K562 (cell line): ENCODE measurements at regions not wholly inside any gene's neighbourhood (a gene's known extent, or its start where the extent isn't known, plus 50 kb on each side); places are given as distances from the start of the nearest gene placed in this dataset.

Source experiments
- ATF4 ChIP-seq: fragments of 450-650 bp; formaldehyde crosslinking; IDR thresholded peaks from 2 replicates; pipeline ENCODE4 v1.4.0; 2022; ENCODE audit warnings: mild to moderate bottlenecking, moderate library complexity
- BRD4 ChIP-seq: fragments of 200-600 bp; sonication (generic); IDR thresholded peaks from 2 replicates; pipeline ENCODE4 v1.6.1; 2017; ENCODE audit warnings: inconsistent platforms
- FOXA3 ChIP-seq, 2 experiments: fragments of 450-650 bp in 1 of 2; sonication (generic) in 1 of 2; formaldehyde crosslinking; IDR thresholded peaks in 1 of 2; conservative IDR thresholded peaks in 1 of 2; 2 replicates each; pipeline versions ENCODE4 v1.4.0 to v1.8.0; 2020 to 2022; ENCODE audit warnings: mild to moderate bottlenecking in 2 of 2, missing genetic modification reagents in 1 of 2
- FUS ChIP-seq: fragments of 200-400 bp; formaldehyde crosslinking; optimal IDR thresholded peaks from 2 replicates; pipeline ENCODE3; 2017; ENCODE audit warnings: low read depth, low read length
- JUND ChIP-seq, 2 experiments: IDR thresholded peaks; 2 replicates in 1 of 2; 3 replicates in 1 of 2; pipeline ENCODE4 v1.6.1; 2011; ENCODE audit warnings: borderline replicate concordance in 2 of 2, low read depth in 2 of 2, low read length in 2 of 2, improper control_type of control experiment in 1 of 2, missing biosample characterization in 1 of 2, missing genetic modification characterization in 1 of 2, missing genetic modification reagents in 1 of 2
- NEUROD1 ChIP-seq: fragments of 150-350 bp; IDR thresholded peaks from 2 replicates; pipeline ENCODE4 v1.6.1; 2014; ENCODE audit warnings: borderline replicate concordance, low read length, low read depth; ENCODE audit not compliant: partially characterized antibody
- NR2F6 ChIP-seq: fragments of 450-650 bp; formaldehyde crosslinking; IDR thresholded peaks from 2 replicates; pipeline ENCODE4 v1.4.0; 2020; ENCODE audit warnings: mild to moderate bottlenecking
- NR4A1 ChIP-seq, 2 experiments: fragments of 250-450 bp in 1 of 2; fragments of 450-650 bp in 1 of 2; sonication (Bioruptor Pico) in 1 of 2; IDR thresholded peaks; 2 replicates each; pipeline versions ENCODE4 v1.4.0 to v1.6.1; 2016 to 2020; ENCODE audit warnings: mild to moderate bottlenecking in 2 of 2, missing compliant biosample characterization in 1 of 2, missing genetic modification characterization in 1 of 2, moderate library complexity in 1 of 2
- PRDM10 ChIP-seq: fragments of 450-650 bp; IDR thresholded peaks from 2 replicates; pipeline ENCODE4 v1.6.1; 2018; ENCODE audit not compliant: partially characterized antibody
- ZKSCAN8 ChIP-seq: fragments of 200-800 bp; sonication (Bioruptor generic); IDR thresholded peaks from 2 replicates; pipeline ENCODE4 v1.6.1; 2016; ENCODE audit warnings: missing genetic modification characterization, missing compliant biosample characterization

- TF ChIP-seq ATF4 (CRISPR knock-in tag) (no peak), ZKSCAN8 (no peak), BRD4 (no peak), PRDM10 (no peak), NR4A1 (CRISPR knock-in tag; IDR thresholded peaks at IDR 0.05) (no peak), NR4A1 (tag; IDR thresholded peaks at IDR 0.05) (no peak), JUND (IDR thresholded peaks at IDR 0.05; ENCODE audit: borderline replicate concordance, low read depth, low read length) (no peak), JUND (tag; IDR thresholded peaks at IDR 0.05; ENCODE audit: borderline replicate concordance, low read depth, low read length) (no peak), FOXA3 (CRISPR knock-in tag; conservative IDR thresholded peaks at IDR 0.05 in 1 of 2, IDR thresholded peaks at IDR 0.05 in 1 of 2) (no peak), NEUROD1 (no peak), FUS (no peak), NR2F6 (CRISPR knock-in tag) (no peak)
These were observed 835.9 kb upstream of the CHAC2 start (continued) for GRCh38 chr2:52931660-52932059.
